GM19328 (cell line): ENCODE measurements at regions not wholly inside any gene's neighbourhood (a gene's known extent, or its start where the extent isn't known, plus 50 kb on each side); places are given as distances from the start of the nearest gene placed in this dataset.

ENCODE experiments used
- ATAC-seq: cut with Tn5 transposase; IDR thresholded peaks from one replicate; pipeline ENCODE4 v1.9.1; 2021; ENCODE audit warnings: mild to moderate bottlenecking, moderate library complexity; ENCODE audit not compliant: unreplicated experiment

DNA sequence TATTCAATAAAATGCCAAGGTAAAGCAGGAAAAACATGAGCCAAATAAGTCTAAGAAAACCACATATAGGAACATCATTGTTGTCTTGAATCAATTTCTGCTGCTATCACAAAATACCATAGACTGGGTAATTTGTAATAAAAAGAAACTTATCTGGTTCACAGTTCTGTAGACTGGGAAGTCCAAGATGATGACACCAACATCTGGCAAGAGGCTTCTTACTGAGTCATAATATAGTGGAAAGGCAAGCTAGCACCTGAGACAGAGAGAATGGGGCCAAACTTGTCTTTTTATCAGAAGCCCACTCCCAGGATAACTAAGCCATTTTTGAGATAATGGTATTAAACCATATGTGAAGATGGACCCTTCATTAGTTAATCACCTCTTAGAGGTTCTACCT, 975.9 kb downstream of the FLRT2 start:
- no peak for ATAC-seq

DNA sequence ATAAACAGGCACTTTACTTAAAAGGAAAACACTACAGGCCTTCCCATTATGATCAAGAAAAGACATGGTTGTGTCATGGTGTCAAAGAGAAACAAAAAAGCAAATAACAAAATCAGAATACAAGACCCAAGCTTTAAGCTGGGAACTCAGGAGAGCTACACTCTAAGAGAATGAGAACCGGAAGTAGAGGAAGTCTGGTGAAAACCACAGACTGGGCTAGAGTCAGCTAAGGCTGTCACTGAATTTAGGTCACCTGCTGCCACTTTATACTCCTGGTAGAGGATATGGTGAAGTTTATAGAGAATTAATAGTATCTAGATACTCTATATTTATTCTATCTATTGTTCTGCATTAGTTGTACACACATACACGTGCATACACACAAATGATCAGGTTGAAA, 971.7 kb downstream of the FLRT2 start:
- ATAC-seq = no peak

DNA sequence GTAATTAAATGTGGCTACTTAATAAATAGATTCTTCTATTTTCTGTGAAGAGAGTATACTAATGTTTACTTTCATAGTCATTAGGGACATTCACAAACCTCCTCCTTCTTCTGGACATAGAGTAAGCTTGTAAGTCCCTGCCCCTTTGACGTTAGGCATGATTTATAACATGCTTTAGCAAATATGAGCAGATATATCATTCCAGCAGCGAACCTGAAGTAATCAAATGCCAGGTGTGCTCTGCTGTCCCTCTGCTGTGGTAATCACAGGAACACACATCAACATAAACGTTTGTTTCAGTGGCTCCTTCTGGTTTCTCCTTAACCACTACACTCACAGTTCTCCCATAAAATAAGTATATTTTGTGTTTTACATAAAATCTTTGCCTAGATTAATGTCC, 961.8 kb downstream of the FLRT2 start:
- ATAC-seq = no peak

DNA sequence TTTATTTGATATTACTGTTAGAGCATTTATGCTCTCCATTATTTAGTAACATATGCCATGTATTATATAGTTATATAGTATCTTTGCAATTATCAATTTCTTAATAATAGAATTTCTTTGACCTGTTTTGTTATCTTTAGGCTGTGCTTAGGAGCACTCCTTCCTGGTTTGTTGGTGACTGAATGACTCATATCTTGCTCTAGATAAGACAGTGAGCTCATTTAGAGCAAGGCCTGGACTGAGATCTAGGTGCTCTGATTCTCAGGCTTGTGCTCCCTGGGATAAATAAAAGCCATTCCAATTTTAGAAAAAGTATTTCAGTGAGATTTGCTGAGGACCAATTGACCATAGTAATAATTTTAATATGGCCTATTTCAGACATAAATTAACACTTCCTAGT, 951.2 kb downstream of the FLRT2 start:
- ATAC-seq = no peak

DNA sequence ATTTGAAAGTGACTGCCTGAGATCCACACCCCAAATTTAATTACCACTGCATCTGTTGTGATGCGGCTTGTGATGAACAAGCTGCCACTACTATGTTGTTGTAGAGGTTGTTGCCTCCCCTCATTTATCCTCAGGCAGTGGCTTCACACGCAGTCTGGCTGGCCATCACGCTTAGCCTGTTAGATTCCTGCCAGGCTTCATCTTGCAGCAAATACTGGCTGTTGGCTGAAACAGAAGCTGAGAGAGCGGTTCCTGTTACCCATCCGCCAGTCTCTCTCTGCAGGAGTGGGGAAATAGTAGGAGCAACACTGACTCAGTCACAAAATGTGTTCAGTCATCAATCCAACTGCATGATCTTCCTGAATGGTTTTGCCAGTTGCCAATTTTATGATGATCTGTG, 934.4 kb downstream of the FLRT2 start:
- ATAC-seq = no peak

DNA sequence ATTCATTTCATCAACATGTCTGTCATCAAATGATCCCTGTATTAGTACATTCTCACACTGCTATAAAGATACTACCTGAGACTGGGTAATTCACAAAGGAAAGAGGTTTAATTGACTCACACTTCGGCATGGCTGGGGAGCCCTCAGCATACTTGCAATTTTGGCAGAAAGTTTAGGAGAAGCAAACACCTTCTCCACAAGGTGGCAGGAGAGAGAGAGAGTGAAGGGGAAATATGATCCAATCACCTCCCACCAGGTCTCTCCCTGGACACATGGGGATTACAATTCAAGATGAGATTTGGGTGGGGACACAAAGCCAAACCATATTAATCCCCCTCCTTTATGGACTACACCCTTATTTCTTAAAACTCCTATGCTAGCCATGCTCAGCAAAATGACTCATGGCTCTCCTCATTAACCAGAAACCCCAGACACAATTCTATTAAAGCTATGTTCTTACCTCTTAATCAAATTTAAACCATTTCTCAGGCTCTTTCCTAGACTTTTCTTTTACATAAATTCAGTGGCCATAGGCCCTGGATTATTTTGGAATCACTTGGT, 932.3 kb downstream of the FLRT2 start:
- ATAC-seq = no peak

DNA sequence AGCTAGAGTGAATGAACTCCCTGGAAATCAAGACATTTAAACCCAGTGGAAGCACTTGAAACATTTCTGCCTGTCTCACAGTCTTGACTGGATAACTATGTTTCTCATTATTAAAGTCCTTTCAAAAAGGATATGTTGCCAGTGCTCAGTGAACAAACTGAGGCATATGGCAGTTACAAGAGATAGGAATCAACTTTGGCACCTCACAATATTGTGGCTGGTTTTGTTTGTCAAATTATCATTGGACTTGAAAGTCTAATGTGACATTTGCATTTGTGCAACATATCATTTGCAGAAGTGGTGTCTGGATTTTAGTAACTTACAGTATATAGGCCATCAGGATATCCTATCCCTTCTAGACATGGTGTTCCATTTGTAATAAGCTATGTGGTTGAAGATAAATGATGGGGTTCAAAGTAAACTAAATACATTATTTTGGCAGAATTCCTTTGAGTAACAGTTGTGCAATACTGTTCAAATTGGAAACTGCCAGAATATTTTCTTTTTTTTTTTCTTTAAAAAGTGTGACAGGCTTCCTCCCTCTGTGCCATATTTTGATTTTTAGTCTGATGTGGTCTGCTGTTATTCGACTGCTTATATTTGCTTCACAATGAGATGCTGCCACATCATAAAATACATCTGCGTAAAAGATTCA, 927.7 kb downstream of the FLRT2 start:
- ATAC-seq = no peak

DNA sequence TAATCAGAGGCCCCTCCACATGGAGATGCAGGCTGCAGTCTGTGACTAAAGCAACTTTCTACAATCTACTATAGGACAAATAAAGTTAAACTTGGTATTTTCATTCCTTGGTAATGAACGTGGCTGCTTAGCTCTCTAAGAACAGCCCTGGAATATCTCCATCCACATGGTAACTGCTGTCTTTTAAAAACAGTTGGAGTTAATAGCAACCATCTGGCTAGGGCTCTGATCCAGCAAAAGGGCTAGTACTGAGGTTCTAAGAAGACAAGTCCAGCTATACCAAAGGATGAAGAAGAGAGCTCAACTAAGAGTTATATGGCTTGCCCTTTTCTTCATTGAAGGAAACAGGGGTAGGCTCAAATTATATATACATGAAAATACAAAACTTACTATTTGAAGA, 920.1 kb downstream of the FLRT2 start:
- ATAC-seq = no peak

DNA sequence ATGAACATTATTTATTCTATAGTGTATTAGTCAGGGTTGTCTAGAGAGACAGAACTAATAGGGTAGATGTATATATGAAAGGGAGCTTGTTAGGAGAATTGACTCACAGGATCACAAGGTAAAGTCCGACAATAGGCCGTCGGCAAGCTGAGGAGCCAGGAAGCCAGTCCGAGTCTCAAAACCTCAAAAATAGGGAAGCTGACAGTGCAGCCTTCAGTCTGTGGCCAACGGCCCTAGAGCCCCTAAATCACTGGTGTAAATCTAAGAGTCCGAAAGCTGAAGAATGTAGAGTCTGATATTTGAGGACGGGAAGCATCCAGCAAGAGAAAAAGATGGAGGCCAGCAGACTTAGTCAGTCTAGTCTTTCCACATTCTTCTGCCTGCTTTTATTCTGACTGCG, 912.2 kb downstream of the FLRT2 start:
- ATAC-seq = no peak

DNA sequence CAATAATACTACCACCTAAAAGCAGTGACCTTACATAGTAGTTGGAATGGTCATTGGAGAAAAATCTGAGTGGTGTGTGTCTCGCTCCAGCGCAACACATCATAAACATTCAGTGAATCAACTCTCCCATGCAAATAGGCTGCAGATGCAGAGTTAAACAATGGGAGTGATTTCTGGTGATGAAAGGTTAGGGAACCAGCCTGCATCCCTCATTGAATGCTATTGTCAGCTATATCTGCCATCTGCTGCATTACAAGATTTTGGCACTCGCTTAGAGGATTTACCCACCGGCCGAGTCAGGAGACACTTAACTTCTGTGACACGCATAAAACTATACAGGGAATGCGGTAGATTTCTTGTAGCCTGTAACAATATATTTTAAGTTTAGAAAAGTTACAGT, 900.9 kb downstream of the FLRT2 start:
- ATAC-seq = no peak

DNA sequence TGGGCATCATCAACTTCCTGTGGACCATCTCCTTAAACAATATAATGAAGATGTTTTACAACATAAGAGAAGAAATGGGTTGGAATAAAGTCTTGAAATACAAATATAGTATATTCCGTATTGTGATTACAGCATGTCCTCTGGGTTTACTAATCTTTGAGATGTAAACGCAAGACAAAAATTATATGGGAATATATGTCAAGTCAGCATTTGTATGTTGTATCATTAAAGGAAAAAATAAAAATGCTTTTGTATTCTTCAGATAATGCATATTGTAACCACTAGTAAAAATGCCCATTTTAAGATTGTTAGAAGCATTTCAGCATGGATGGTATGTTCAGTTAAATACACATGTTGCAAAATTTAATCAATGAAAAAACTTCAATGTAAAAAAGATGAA, 893.3 kb downstream of the FLRT2 start:
- ATAC-seq = no peak

DNA sequence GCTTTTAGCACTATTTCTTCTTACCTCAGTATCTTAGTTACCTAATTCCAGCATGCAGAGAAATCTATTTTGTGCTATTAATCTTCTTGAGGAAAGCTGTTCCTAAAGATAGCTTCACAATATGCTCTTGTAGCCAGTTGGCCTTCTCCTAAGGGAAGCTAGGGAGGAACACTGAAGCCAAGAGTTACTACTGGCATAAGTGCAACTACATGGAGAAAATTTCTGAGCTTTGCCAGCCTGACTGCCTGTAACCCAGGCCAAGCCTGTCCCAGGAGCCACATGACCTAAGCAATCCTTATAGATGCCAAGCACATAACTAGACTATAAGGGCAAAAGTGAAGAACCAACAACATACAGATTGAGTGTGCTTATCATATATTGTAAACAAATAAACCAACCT, 890.2 kb downstream of the FLRT2 start:
- ATAC-seq = no peak

DNA sequence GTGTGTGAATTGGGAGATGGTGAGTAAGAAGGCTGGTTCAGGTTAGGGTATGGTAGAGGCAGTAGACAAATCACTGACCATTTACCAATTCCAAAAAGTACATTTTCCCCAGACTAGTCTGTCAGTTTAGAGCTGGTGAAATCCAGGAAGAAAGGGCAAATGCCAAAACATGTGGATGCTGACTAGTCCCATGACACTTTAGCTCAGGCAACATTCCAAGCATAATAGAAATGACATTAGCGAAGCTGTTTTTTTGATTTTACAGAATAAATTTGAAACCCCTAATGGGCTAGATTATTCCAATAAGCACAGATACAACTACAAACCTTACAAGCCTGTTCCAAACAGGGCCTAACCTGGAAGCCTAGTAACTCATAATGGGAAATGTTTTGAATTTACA, 884.2 kb downstream of the FLRT2 start:
- no peak for ATAC-seq

DNA sequence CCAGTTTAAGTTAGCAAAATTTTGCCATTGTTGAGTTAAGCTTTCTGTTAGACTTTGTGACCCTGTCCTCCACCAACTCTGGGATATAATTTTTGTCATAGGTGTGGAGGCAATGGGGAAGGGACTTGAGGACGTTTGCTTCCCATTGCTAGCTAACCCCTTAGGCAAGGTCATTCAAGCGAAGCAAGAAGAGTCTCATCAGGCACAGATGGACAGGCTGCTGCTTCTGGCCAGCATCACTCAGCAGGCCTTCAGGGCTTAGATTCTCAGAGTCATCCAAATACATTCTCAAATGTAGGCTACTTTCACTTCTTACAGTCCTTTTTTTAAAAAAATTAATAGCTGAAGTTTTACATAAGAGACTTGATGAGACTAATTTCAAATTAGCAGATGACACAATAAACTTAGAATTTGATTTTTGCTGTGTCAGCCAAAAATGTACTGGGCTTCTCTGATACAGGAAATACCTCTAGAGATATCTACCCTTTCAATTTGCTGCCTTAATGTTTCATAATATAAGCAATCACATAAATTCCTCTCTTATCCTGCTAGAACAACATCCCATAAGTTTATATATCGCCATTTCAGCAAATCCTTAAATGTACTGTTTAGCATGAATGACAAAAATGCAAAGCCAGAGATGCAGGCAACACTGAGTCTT, 875.2 kb downstream of the FLRT2 start:
- ATAC-seq = no peak

DNA sequence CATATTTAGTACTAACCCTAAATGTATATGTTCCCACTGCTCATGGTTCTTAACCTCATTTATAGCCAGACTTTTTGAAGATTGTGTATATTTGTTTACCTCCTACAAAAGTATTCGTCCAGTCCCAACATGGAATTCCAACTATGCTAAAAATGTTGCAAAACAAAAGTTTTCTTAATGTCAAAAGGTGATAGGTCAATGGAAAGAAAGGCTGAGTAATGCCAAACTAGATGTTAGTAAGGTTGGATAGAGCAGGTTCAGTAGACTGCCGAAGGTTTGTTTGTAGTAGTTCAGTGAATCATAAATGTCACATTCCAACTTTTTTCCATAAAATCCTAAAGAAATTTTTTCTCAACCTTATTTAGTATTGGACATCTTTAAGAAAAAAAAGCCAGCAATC, 874.5 kb downstream of the FLRT2 start:
- no peak for ATAC-seq

DNA sequence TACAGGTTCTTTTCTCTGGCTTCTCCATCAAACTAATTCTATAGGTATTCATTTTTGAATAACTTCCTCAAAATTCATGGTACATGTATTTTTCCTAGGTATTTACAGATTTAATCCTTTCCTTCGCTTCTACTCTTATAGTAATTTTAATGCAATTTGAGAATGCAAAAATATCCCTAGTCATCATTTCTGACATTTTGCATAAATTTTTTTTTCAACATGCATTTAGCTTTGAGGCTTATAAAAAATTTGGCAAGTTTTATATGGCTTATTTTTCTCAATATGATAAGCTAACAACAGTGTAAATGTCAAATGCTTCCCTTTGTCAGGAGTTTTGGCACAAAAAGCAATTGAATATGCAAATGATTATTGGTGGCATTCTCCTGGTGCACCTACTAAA, 872.6 kb downstream of the FLRT2 start:
- no peak for ATAC-seq

DNA sequence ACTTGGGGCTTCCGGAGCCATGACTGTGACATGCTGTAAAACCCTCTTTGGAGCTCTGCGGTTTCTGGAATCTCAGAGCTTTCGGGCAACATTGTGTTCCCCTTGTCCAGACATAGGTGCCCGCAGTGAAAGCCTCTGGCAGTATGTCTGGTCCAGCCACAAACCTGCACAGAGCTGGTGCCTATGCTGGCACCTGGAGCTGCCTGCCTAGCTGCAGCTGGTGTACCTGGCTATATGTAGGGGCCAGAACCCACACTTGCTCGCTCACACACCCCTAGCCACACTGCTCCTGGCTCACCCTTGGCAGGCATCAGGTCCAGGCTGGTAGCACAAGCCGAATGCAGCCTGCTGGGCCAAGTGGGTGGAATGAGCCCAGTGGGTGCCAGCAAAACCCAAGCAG, 861.1 kb downstream of the FLRT2 start:
- ATAC-seq = no peak

DNA sequence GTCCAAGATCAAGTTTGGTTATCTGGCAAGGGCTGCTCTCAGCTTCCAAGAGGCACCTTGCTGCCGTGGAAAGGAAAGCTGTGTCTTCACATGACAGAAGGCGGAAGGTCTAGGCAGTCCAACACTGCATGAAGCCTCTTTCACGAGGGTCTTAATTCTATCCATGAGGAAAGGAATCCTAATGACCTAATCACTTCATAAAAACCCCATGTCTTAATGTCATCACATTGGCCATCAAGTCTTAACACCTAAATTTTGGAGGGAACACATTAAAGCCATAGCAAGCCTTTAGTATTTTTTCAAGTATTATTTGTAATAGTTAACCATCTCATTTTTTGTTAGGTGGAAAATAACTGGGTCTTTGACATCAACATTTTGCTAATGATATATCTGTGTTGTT, 858.3 kb downstream of the FLRT2 start:
- no peak for ATAC-seq

DNA sequence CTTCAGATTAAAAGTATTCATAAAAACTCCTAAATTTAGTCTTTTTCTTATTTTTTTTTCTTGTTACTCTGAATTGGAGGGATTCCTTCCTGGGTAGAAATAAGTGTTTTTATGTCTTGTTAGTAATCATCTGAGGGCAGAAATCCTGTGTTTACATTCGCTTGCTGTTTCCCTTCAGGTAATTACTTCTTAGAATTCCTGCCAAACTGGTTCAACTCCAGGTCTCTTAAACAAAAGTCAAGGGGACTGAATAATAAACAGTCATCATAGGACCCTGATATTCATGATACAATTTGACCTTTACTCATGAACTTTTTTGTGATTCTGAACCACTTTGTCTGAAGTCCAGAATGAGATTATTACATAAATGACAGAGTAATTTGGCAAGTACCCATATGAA, 843.9 kb downstream of the FLRT2 start:
- ATAC-seq = no peak

DNA sequence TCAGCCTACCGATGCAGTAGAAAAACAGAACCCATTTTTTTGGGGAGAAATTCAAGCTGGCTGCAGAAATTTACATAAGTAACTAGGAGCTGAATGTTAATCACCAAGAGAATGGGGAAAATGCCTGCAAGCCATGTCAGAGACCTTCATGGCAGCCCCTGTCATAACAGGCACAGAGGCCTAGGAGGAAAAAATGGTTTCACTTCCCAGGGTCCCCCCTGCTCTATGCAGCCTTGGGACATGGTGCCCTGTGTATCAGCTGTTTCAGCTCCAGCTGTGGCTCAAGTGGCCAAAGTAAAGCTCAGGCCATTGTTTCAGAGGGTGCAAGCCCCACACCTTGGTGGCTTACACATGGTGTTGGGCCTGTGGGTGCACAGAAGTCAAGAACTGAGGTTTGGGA, 842.5 kb downstream of the FLRT2 start:
- ATAC-seq = no peak

DNA sequence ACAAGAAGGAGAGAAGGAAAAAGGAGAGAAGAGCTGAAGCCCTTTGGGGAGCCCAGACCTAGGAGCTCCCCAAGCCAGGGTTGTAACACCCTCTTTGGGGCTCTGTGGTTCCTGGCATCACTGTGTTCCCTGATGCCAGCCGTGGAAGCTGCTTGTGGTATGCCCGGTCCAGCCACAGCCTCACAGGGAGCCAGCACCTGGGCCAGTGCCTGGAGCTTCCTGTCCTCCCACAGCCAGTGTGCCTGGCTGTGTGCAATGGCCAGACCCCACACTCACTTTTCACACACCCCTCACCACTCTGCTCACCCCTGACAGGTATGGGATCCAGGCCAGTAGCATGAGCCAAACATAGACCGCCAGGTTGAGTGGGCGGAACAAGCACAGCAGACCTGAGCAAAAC, 834.7 kb downstream of the FLRT2 start:
- ATAC-seq = no peak

DNA sequence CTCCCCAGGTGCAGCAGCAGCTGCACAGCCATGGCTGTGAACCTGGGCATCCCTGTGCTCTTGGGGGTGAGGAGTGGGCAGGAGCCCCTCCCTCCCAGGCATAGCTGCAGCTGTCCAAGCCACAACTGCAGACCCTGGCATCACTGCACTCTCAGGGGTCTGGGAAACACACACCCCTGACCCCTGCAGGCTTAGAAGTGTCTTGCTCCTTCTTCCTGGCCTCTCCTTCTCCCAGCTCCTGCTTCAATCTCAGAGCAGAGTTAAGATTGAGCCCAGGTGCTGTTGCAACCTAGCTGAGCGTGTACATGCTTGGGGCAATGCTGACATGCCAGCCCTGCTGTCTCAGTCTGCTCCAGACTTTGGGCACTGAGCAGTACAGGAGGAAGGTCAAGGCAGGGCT, 833.6 kb downstream of the FLRT2 start:
- ATAC-seq = no peak

DNA sequence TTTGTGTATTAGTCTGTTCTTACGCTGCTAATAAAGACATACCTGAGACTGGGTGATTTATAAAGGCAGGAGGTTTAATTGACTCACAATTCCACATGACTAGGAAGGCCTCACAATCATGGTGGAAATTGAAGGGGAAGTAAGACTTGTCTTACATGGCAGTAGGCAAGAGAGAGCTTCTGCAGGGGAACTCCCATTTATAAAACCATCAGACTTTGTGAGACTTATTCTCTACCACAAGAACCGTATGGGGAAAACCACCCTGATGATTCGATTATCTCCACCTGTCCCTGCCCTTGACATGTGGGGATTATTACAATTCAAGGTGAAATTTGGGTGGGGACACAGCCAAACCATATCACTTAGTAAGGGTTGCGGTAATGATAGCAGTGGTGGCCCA, 833.1 kb downstream of the FLRT2 start:
- no peak for ATAC-seq
